ENCODE measurements at regions not wholly inside any gene's neighbourhood (a gene's known extent, or its start where the extent isn't known, plus 50 kb on each side); places are given as distances from the start of the nearest gene placed in this dataset.
"Not testable (repeated sequence)": the region's sequence is repeated elsewhere in the genome, so short reads cannot be mapped to it uniquely, and the experiment has no call there.

- H3K9me3 Mint-ChIP-seq: no peaks in the 10 kb centered on the region
- no peak for DNase-seq
- no peaks in the 10 kb centered on the region for H3K4me1 Mint-ChIP-seq
- no peaks in the 10 kb centered on the region for H3K36me3 Mint-ChIP-seq
- no peak overlapping the region for H3K27ac Mint-ChIP-seq
- H3K27me3 Mint-ChIP-seq: no peaks in the 10 kb centered on the region
- H3K4me3 Mint-ChIP-seq: no peak overlapping the region
Observed at GRCh38 chr4:31236639-31237173, 516.5 kb downstream of the PCDH7 start.

GRCh38 chr4:31237233-31237632 lies 517.1 kb downstream of the PCDH7 start:
- Mint-ChIP-seq H3K27ac (no peak overlapping the region), H3K27me3 (no peaks in the 10 kb centered on the region), H3K4me3 (no peak overlapping the region), H3K36me3 (no peaks in the 10 kb centered on the region), H3K9me3 (no peaks in the 10 kb centered on the region), H3K4me1 (no peaks in the 10 kb centered on the region)
- no peak for DNase-seq

GRCh38 chr4:31239886-31240285 lies 519.7 kb downstream of the PCDH7 start:
- Mint-ChIP-seq H3K27ac (no peak overlapping the region), H3K4me1 (no peaks in the 10 kb centered on the region)

GRCh38 chr4:31241504-31242106 lies 521.4 kb downstream of the PCDH7 start:
- Mint-ChIP-seq H3K27ac (no peak overlapping the region), H3K4me1 (no peaks in the 10 kb centered on the region), H3K4me3 (no peak overlapping the region), H3K36me3 (no peaks in the 10 kb centered on the region), H3K9me3 (peaks cover 7% of the 10 kb centered on the region), H3K27me3 (no peaks in the 10 kb centered on the region)
- DNase-seq: no peak

More at GRCh38 chr4:31239886-31240285, 519.7 kb downstream of the PCDH7 start:
- no peak for DNase-seq
- no peaks in the 10 kb centered on the region for H3K36me3 Mint-ChIP-seq
- H3K9me3 Mint-ChIP-seq: peaks cover 7% of the 10 kb centered on the region
- no peak overlapping the region for H3K4me3 Mint-ChIP-seq
- no peaks in the 10 kb centered on the region for H3K27me3 Mint-ChIP-seq

GRCh38 chr4:31246856-31247255 lies 526.7 kb downstream of the PCDH7 start:
- Mint-ChIP-seq H3K4me1 (no peaks in the 10 kb centered on the region), H3K27me3 (no peaks in the 10 kb centered on the region), H3K9me3 (peaks cover 7% of the 10 kb centered on the region), H3K36me3 (no peaks in the 10 kb centered on the region), H3K4me3 (no peak overlapping the region), H3K27ac (no peak overlapping the region)
- DNase-seq: no peak

GRCh38 chr4:31259119-31259518 lies 539.0 kb downstream of the PCDH7 start:
- H3K4me3 Mint-ChIP-seq: no peak overlapping the region
- no peak overlapping the region for H3K27ac Mint-ChIP-seq
- no peaks in the 10 kb centered on the region for H3K27me3 Mint-ChIP-seq
- H3K4me1 Mint-ChIP-seq: no peaks in the 10 kb centered on the region
- DNase-seq: no peak
- H3K36me3 Mint-ChIP-seq: no peaks in the 10 kb centered on the region
- H3K9me3 Mint-ChIP-seq: peaks cover 5% of the 10 kb centered on the region

- H3K27ac Mint-ChIP-seq: no peak overlapping the region
- peaks cover 3% of the 10 kb centered on the region for H3K9me3 Mint-ChIP-seq
- no peak for DNase-seq
- no peak overlapping the region for H3K4me3 Mint-ChIP-seq
- no peaks in the 10 kb centered on the region for H3K27me3 Mint-ChIP-seq
- H3K4me1 Mint-ChIP-seq: no peaks in the 10 kb centered on the region
- no peaks in the 10 kb centered on the region for H3K36me3 Mint-ChIP-seq
Observed at GRCh38 chr4:31261632-31262031, 541.5 kb downstream of the PCDH7 start.

GRCh38 chr4:31266094-31266493 lies 545.9 kb downstream of the PCDH7 start:
- DNase-seq, H3K4me3 Mint-ChIP-seq, H3K9me3 Mint-ChIP-seq, H3K27me3 Mint-ChIP-seq, H3K36me3 Mint-ChIP-seq, H3K27ac Mint-ChIP-seq, H3K4me1 Mint-ChIP-seq: not testable (repeated sequence)

GRCh38 chr4:31272331-31273061 lies 552.3 kb downstream of the PCDH7 start:
- Mint-ChIP-seq H3K27me3 (no peaks in the 10 kb centered on the region), H3K4me3 (no peak overlapping the region), H3K9me3 (peaks cover 2% of the 10 kb centered on the region), H3K4me1 (no peaks in the 10 kb centered on the region), H3K36me3 (no peaks in the 10 kb centered on the region), H3K27ac (no peak overlapping the region)
- DNase-seq: no peak

GRCh38 chr4:31275906-31276305 lies 555.7 kb downstream of the PCDH7 start:
- no peak for DNase-seq
- Mint-ChIP-seq H3K4me1 (no peaks in the 10 kb centered on the region), H3K27ac (no peak overlapping the region), H3K36me3 (no peaks in the 10 kb centered on the region), H3K27me3 (no peaks in the 10 kb centered on the region), H3K9me3 (peaks cover 5% of the 10 kb centered on the region), H3K4me3 (no peak overlapping the region)

GRCh38 chr4:31283679-31284078 lies 563.5 kb downstream of the PCDH7 start:
- Mint-ChIP-seq H3K27ac (no peak overlapping the region), H3K36me3 (no peaks in the 10 kb centered on the region), H3K4me1 (no peaks in the 10 kb centered on the region)

GRCh38 chr4:31290836-31291235 lies 570.7 kb downstream of the PCDH7 start:
- Mint-ChIP-seq H3K27me3 (no peaks in the 10 kb centered on the region), H3K4me3 (no peak overlapping the region), H3K36me3 (no peaks in the 10 kb centered on the region), H3K4me1 (no peaks in the 10 kb centered on the region), H3K9me3 (peaks cover 3% of the 10 kb centered on the region), H3K27ac (no peak overlapping the region)
- no peak for DNase-seq

More at GRCh38 chr4:31283679-31284078, 563.5 kb downstream of the PCDH7 start:
- H3K27me3 Mint-ChIP-seq: no peaks in the 10 kb centered on the region
- H3K4me3 Mint-ChIP-seq: no peak overlapping the region
- peaks cover 7% of the 10 kb centered on the region for H3K9me3 Mint-ChIP-seq
- no peak for DNase-seq

- no peak overlapping the region for H3K27ac Mint-ChIP-seq
- no peaks in the 10 kb centered on the region for H3K4me1 Mint-ChIP-seq
- H3K36me3 Mint-ChIP-seq: no peaks in the 10 kb centered on the region
- no peak for DNase-seq
- H3K4me3 Mint-ChIP-seq: no peak overlapping the region
- no peaks in the 10 kb centered on the region for H3K27me3 Mint-ChIP-seq
- H3K9me3 Mint-ChIP-seq: peaks cover 3% of the 10 kb centered on the region
Observed at GRCh38 chr4:31291238-31291637, 571.1 kb downstream of the PCDH7 start.

GRCh38 chr4:31294655-31295480 lies 574.7 kb downstream of the PCDH7 start:
- Mint-ChIP-seq H3K27ac (no peak overlapping the region), H3K4me1 (no peaks in the 10 kb centered on the region), H3K4me3 (no peak overlapping the region), H3K27me3 (no peaks in the 10 kb centered on the region), H3K36me3 (no peaks in the 10 kb centered on the region), H3K9me3 (peaks cover 2% of the 10 kb centered on the region)
- no peak for DNase-seq

GRCh38 chr4:31298737-31299136 lies 578.6 kb downstream of the PCDH7 start:
- Mint-ChIP-seq H3K36me3 (no peaks in the 10 kb centered on the region), H3K9me3 (no peaks in the 10 kb centered on the region), H3K27ac (no peak overlapping the region), H3K4me1 (no peaks in the 10 kb centered on the region), H3K4me3 (no peak overlapping the region), H3K27me3 (no peaks in the 10 kb centered on the region)
- DNase-seq: no peak
